GM12865 (cell line): ENCODE measurements at regions not wholly inside any gene's neighbourhood (a gene's known extent, or its start where the extent isn't known, plus 50 kb on each side); places are given as distances from the start of the nearest gene placed in this dataset.

ENCODE experiments used
- DNase-seq: peaks from one replicate; pipeline ENCODE4 v3.0.0; 2010; ENCODE audit warnings: low read depth
- H3K4me3 ChIP-seq: 2 replicates; pipeline ENCODE4 v1.5.1; 2011; ENCODE audit warnings: mild to moderate bottlenecking, low read depth, low read length, control low read depth
- TF ChIP-seq, protein P1 (sequence below): IDR thresholded peaks from 2 replicates; pipeline ENCODE4 v1.5.1; 2011; ENCODE audit warnings: low read length, control low read depth, low read depth, inconsistent platforms; ENCODE audit not compliant: insufficient read depth; ENCODE audit errors: missing control alignments

DNA sequence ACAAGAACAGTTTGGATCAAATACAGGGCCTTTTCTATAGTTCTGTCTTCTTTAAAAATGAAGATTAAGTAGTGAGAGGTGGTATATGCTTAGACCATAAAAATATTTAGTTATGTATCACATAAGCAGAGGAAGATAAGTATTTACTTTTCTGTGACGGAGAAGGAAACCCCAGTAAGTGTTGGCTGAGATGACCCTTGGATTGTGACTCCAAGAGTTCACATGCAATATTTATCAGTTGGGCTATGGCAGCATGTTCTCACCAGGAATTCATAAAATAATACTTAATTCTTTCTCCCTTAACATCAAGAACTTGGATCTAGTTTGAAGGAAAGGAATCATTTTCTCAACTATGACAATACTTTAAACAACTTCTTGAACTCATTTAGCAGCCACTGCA, 98.4 kb upstream of the TBX18 start:
- no peak for DNase-seq
- H3K4me3 ChIP-seq, result no peak overlapping the region
- TF ChIP-seq, protein P1, sequence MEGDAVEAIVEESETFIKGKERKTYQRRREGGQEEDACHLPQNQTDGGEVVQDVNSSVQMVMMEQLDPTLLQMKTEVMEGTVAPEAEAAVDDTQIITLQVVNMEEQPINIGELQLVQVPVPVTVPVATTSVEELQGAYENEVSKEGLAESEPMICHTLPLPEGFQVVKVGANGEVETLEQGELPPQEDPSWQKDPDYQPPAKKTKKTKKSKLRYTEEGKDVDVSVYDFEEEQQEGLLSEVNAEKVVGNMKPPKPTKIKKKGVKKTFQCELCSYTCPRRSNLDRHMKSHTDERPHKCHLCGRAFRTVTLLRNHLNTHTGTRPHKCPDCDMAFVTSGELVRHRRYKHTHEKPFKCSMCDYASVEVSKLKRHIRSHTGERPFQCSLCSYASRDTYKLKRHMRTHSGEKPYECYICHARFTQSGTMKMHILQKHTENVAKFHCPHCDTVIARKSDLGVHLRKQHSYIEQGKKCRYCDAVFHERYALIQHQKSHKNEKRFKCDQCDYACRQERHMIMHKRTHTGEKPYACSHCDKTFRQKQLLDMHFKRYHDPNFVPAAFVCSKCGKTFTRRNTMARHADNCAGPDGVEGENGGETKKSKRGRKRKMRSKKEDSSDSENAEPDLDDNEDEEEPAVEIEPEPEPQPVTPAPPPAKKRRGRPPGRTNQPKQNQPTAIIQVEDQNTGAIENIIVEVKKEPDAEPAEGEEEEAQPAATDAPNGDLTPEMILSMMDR, result no peak

DNA sequence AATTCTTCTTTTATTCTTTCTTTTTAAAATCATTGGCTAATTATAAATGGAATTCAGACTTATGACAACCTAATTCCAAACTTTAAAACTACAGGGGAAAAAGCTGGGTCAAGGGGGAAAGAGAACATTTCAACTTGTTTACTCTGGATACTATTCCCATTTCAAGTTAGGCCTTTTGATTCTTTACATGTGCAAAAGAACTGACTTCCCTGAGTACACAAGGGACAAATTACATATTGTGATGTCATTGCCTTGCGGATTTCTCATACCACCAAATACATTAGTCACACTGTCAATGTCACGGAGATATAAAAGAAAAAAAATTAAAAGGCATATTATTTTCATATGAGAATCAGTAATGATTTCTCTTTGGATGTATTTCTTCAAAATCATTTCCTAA, 96.5 kb upstream of the TBX18 start:
- no peak for DNase-seq

DNA sequence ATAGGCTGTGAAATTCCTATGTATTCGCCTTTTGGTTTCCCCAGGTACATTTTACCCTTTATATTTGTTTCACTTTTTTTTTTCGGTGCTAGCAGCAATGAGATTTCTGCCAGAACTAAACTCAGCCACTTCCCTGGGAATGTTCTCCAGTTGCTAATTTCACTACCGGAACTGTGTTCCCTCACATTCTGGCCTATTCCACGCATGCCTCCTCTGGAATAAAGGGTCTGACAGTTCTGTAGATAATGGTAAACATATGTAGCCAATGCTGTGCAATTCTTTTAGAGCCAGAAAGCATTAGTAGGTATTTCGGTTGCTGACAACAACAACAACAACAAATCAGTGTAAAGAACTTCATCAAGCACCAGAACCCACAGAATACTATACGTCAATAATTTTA, 96.1 kb upstream of the TBX18 start:
- DNase-seq, result no peak
- H3K4me3 ChIP-seq, result no peak overlapping the region
- TF ChIP-seq, protein P1, result no peak

More for the DNA sequence above, 96.5 kb upstream of the TBX18 start:
- no peak overlapping the region for H3K4me3 ChIP-seq
- TF ChIP-seq, protein P1, result no peak

DNA sequence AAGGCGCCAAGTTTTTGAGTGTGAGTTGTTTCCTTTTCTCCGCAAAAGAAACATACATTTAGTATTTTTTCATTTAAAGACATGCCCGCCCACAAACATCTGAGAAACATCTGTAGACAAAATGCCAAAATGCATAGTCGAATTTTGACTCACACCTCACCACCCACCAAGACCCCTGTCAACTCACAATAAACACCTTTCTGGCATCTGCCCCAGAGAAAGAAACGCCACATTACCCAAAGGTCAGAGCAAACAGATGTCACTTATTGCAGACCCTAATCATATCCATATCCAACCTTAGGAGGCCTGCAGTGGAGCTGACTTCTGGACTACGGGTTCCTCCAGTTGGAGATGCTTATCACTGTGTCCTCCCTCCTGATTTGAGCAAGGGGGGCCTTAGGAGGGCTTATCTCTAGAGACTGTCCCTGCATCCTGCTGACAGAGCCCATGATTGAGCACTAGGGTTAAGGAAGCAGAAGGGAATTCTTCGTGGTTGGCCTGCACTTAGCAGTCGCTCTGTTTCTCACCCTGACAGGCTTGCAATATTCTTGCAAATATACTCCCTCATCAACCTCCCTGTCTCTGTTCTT, 90.5 kb upstream of the TBX18 start:
- DNase-seq, result no peak
- TF ChIP-seq, protein P1, result no peak
- no peak overlapping the region for H3K4me3 ChIP-seq

DNA sequence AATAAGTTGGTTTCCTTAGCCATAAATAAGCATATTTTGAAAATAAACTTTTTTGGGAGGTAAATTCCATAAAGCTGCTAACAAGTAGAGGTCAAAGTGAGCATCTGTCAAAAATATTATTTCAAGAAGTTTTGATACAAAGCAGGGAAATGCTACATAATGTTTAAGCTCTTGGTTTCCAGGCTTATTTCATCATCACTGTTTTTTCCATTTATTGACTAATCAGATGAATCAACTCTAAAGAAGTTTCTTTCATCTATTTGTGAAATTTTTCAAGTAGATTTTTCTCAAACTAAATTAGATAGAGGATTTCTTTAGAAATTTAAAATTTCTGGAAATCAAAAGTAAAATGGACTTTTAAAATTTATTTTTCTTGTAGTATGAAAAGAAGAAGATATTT, 89.5 kb upstream of the TBX18 start:
- TF ChIP-seq, protein P1, result no peak
- H3K4me3 ChIP-seq, result no peak overlapping the region
- no peak for DNase-seq

DNA sequence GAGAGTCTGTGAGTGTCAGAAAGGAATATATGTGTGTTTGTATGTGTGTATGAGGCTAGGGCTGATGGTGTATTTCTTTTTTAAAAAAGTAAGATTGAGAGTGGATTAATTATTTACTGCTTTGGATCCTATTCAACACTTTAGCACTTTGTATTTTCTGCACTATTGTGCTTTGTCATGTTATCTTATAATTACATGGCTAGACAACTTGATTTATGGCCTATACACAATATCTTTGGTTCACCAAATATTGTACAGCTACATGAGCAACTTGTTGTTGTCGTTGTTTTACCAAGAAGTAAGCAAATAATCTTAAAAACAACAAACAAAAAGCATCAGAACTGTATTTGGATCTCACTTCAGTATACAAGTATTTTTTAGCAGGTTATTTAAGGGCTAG, 84.6 kb upstream of the TBX18 start:
- H3K4me3 ChIP-seq, result no peak overlapping the region
- no peak for DNase-seq
- TF ChIP-seq, protein P1, result no peak

DNA sequence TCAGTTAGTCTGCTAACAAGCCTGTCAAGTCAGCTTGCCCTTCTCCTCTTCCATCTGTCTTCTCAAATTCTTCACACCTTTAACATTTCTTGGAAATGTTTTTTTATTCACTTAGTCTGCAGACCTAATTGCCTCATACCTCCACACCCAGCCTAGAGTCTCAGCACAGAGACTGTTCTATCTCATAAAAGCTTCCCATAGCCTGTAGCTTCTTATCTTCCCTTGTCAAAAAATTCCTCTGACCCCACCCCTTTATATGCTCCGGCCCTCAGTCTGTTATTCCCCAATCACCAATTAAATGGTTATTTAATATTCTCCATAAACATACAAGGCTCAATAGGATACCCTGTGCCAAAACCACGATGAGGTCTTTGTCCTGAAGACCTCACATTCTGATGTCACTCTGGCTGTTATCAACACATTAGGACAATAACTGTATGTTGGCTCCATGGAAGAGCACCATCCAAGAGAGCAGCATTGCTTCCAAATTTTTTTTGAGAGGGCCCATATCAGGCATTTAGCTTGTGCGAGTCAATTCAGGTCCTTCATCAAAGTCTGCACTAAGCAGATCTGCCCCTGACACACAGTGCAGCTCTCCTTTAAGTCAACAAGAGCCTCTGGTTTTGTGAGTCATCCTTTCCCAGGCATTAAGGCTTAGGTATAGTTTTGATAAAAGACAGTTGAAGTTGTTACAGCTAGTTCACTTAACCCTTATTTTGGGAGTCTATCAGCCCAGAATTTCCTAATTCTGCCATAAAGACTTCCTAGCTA, 83.2 kb upstream of the TBX18 start:
- no peak overlapping the region for H3K4me3 ChIP-seq
- TF ChIP-seq, protein P1, result no peak
- no peak for DNase-seq
